IMR-90 (cell line): ENCODE measurements at regions not wholly inside any gene's neighbourhood (a gene's known extent, or its start where the extent isn't known, plus 50 kb on each side); places are given as distances from the start of the nearest gene placed in this dataset.

Experiments used
- MXI1 ChIP-seq: IDR thresholded peaks from 2 replicates; pipeline ENCODE4 v1.6.1; 2012; ENCODE audit warnings: low read depth, mild to moderate bottlenecking, low read length, moderate library complexity, borderline replicate concordance
- RAD21 ChIP-seq: IDR thresholded peaks from 2 replicates; pipeline ENCODE4 v1.6.1; 2012; ENCODE audit warnings: low read length, improper control_type of control experiment
- RCOR1 ChIP-seq: IDR thresholded peaks from 2 replicates; pipeline ENCODE4 v1.6.1; 2012; ENCODE audit warnings: mild to moderate bottlenecking, low read length, improper control_type of control experiment; ENCODE audit not compliant: insufficient replicate concordance
- TF ChIP-seq, protein P1 (sequence below): conservative IDR thresholded peaks from 2 replicates; pipeline ENCODE4 v1.5.1; 2012; ENCODE audit warnings: mild to moderate bottlenecking, low read depth, low read length, improper control_type of control experiment
- TF ChIP-seq, protein P2 (sequence below): fragments of 150-350 bp; IDR thresholded peaks from 2 replicates; pipeline ENCODE4 v1.6.1; 2017; ENCODE audit warnings: mild to moderate bottlenecking, antibody characterized with exemption, low read length, low read depth

DNA sequence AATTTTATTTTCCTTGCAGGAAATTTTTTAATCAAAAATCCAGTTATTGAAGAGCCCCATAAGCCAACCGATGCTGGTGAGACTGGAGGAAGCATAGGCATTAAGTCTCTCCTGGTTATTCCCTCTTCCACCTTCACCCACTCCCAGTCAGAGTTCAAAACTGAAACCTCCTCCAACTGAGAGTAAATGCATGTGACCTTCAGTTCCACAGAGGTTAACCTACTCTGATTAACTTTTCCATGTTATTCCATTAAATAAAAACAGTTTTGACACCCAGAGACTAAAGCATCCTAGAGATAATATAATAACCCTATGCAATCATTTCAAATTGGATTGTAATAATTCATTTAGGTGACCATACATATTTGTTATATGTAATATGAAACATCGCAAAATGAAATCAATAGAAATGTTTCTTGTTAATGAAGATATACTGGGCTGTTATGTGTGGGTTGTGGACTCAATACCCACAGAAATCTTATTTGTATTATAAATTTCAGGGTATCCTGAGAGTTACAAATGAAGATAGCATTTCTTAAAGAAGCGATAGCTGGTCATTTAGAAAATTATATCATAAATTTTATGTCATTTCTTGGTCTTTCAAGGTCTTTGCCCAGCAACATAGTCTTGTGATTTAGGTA, 376.5 kb downstream of the SETD4 start:
- TF ChIP-seq, protein P1, sequence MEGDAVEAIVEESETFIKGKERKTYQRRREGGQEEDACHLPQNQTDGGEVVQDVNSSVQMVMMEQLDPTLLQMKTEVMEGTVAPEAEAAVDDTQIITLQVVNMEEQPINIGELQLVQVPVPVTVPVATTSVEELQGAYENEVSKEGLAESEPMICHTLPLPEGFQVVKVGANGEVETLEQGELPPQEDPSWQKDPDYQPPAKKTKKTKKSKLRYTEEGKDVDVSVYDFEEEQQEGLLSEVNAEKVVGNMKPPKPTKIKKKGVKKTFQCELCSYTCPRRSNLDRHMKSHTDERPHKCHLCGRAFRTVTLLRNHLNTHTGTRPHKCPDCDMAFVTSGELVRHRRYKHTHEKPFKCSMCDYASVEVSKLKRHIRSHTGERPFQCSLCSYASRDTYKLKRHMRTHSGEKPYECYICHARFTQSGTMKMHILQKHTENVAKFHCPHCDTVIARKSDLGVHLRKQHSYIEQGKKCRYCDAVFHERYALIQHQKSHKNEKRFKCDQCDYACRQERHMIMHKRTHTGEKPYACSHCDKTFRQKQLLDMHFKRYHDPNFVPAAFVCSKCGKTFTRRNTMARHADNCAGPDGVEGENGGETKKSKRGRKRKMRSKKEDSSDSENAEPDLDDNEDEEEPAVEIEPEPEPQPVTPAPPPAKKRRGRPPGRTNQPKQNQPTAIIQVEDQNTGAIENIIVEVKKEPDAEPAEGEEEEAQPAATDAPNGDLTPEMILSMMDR, result no peak
- TF ChIP-seq, protein P2, sequence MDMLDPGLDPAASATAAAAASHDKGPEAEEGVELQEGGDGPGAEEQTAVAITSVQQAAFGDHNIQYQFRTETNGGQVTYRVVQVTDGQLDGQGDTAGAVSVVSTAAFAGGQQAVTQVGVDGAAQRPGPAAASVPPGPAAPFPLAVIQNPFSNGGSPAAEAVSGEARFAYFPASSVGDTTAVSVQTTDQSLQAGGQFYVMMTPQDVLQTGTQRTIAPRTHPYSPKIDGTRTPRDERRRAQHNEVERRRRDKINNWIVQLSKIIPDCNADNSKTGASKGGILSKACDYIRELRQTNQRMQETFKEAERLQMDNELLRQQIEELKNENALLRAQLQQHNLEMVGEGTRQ, result no peak
- TF ChIP-seq RCOR1 (no peak), RAD21 (no peak), MXI1 (no peak)
